Left hindlimb (tissue), 1 donor: ENCODE measurements at regions not wholly inside any gene's neighbourhood (a gene's known extent, or its start where the extent isn't known, plus 50 kb on each side); places are given as distances from the start of the nearest gene placed in this dataset.
"Not testable (repeated sequence)": the region's sequence is repeated elsewhere in the genome, so short reads cannot be mapped to it uniquely, and the experiment has no call there.

ENCODE experiments used
- DNase-seq: peaks from one replicate; pipeline ENCODE4 v3.0.0-alpha.2; 2018

- no peak for DNase-seq
Measured at GRCh38 chr5:13640270-13640669, 304.2 kb downstream of the DNAH5 start.

- DNase-seq = no peak
Measured at GRCh38 chr5:13632676-13633075, 311.8 kb downstream of the DNAH5 start.

- DNase-seq = no peak
Measured at GRCh38 chr5:13629218-13629617, 315.3 kb downstream of the DNAH5 start.

- DNase-seq = no peak
Measured at GRCh38 chr5:13627673-13628454, 316.6 kb downstream of the DNAH5 start.

GRCh38 chr5:13625616-13626198 is 318.8 kb downstream of the DNAH5 start:
- DNase-seq = no peak

GRCh38 chr5:13624283-13625074 is 320.0 kb downstream of the DNAH5 start:
- DNase-seq = no peak

GRCh38 chr5:13613621-13614020 is 330.9 kb downstream of the DNAH5 start:
- DNase-seq = no peak

- DNase-seq = no peak
Measured at GRCh38 chr5:13611604-13612003, 332.9 kb downstream of the DNAH5 start.

GRCh38 chr5:13609504-13609903 is 335.0 kb downstream of the DNAH5 start:
- no peak for DNase-seq

- DNase-seq = no peak
Measured at GRCh38 chr5:13606051-13606450, 338.4 kb downstream of the DNAH5 start.

GRCh38 chr5:13601112-13601511 is 343.4 kb downstream of the DNAH5 start:
- DNase-seq = no peak

- DNase-seq = no peak
Measured at GRCh38 chr5:13595978-13596377, 348.5 kb downstream of the DNAH5 start.

- no peak for DNase-seq
Measured at GRCh38 chr5:13591621-13592020, 352.9 kb downstream of the DNAH5 start.

GRCh38 chr5:13585324-13585723 is 359.2 kb downstream of the DNAH5 start:
- no peak for DNase-seq

GRCh38 chr5:13581914-13582313 is 362.6 kb downstream of the DNAH5 start:
- no peak for DNase-seq

GRCh38 chr5:13581132-13581531 is 363.4 kb downstream of the DNAH5 start:
- DNase-seq = no peak

GRCh38 chr5:13580058-13580457 is 364.4 kb downstream of the DNAH5 start:
- DNase-seq = no peak

GRCh38 chr5:13579091-13579490 is 365.4 kb downstream of the DNAH5 start:
- not testable (repeated sequence) for DNase-seq

GRCh38 chr5:13578311-13579039 is 366.0 kb downstream of the DNAH5 start:
- not testable (repeated sequence) for DNase-seq

GRCh38 chr5:13574574-13574973 is 369.9 kb downstream of the DNAH5 start:
- DNase-seq = no peak

- no peak for DNase-seq
Measured at GRCh38 chr5:13572163-13572562, 372.3 kb downstream of the DNAH5 start.

- no peak for DNase-seq
Measured at GRCh38 chr5:13569090-13569715, 375.3 kb downstream of the DNAH5 start.

GRCh38 chr5:13567819-13568218 is 376.7 kb downstream of the DNAH5 start:
- no peak for DNase-seq
